SJSA1 (cell line): ENCODE measurements at regions not wholly inside any gene's neighbourhood (a gene's known extent, or its start where the extent isn't known, plus 50 kb on each side); places are given as distances from the start of the nearest gene placed in this dataset.
"Not testable (repeated sequence)": the region's sequence is repeated elsewhere in the genome, so short reads cannot be mapped to it uniquely, and the experiment has no call there.

Experiments
- DNase-seq, 2 experiments: peaks; one replicate each; pipeline ENCODE4 v3.0.0-alpha.2; 2015 to 2020; ENCODE audit warnings: low spot score in 2 of 2, low read depth in 1 of 2
- H3K27ac ChIP-seq: fragments of 250-450 bp; sonication (Bioruptor Pico); 2 replicates; pipeline ENCODE4 v1.5.1; 2020; ENCODE audit warnings: mild to moderate bottlenecking, moderate library complexity
- H3K27me3 ChIP-seq: fragments of 250-450 bp; sonication (Bioruptor Pico); replicated peaks from 2 replicates; pipeline ENCODE4 v1.5.1; 2020; ENCODE audit warnings: mild to moderate bottlenecking, moderate library complexity
- H3K36me3 ChIP-seq: fragments of 250-450 bp; sonication (Bioruptor Pico); 2 replicates; pipeline ENCODE4 v1.5.1; 2020; ENCODE audit warnings: mild to moderate bottlenecking
- H3K4me1 ChIP-seq: fragments of 250-450 bp; sonication (Bioruptor Pico); replicated peaks from 2 replicates; pipeline ENCODE4 v1.6.1; 2021; ENCODE audit warnings: mild to moderate bottlenecking
- H3K4me3 ChIP-seq: fragments of 250-450 bp; sonication (Bioruptor Pico); 2 replicates; pipeline ENCODE4 v1.5.1; 2020; ENCODE audit warnings: mild to moderate bottlenecking
- H3K9me3 ChIP-seq: fragments of 250-450 bp; sonication (Bioruptor Pico); replicated peaks from 2 replicates; pipeline ENCODE4 v1.5.1; 2020; ENCODE audit warnings: mild to moderate bottlenecking

DNA sequence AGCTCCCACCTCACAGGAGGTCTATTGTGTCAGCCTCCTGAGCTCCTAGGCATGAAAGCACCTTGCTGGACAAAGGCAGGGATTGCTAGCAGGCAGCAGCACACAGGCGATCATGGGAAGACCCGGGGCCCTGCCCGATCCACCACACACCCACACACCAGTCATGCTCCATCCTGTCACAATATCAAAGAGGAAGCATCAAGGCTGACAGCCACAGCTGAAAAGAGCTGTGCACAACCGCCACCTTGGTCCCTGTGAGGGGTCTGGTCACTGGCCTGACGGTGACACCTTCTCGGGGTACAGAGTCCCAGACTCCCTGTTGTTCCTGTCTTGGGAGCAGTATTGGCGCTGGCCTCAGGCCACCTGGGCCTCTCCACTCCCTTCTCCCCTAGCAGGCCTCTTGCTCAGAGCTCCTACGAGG, 89.7 kb upstream of the RET start:
- H3K27me3 ChIP-seq = no peaks in the 10 kb centered on the region
- no peaks in the 10 kb centered on the region for H3K9me3 ChIP-seq
- H3K4me1 ChIP-seq = no peaks in the 10 kb centered on the region
- peak in 1 of 2 experiments; percentile 30 for DNase-seq
- H3K36me3 ChIP-seq = no peaks in the 10 kb centered on the region
- H3K27ac ChIP-seq = no peak overlapping the region
- H3K4me3 ChIP-seq = no peak overlapping the region

DNA sequence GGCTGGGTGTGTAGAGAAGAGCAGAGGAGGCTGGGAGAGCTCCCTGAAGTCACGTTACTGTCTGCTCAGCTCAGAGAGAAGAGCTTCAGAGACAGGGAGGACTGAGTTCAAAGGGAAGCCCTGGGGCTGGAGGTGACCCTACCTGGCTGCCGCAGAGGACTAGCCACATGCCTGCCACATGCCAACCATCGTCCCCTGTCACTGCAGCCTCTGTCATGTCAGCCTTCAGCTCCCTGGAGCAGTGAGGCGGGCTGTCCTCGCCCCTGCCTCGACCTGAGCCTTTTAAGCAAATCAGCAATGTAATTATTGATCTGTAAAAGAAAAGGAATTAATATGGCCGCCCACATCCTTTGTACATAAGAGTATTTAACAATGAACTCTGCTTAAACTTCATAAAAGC, 89.3 kb upstream of the RET start:
- no peak overlapping the region for H3K27ac ChIP-seq
- no peaks in the 10 kb centered on the region for H3K4me1 ChIP-seq
- no peaks in the 10 kb centered on the region for H3K36me3 ChIP-seq
- DNase-seq = no peak
- no peaks in the 10 kb centered on the region for H3K27me3 ChIP-seq
- no peaks in the 10 kb centered on the region for H3K9me3 ChIP-seq
- H3K4me3 ChIP-seq = no peak overlapping the region

DNA sequence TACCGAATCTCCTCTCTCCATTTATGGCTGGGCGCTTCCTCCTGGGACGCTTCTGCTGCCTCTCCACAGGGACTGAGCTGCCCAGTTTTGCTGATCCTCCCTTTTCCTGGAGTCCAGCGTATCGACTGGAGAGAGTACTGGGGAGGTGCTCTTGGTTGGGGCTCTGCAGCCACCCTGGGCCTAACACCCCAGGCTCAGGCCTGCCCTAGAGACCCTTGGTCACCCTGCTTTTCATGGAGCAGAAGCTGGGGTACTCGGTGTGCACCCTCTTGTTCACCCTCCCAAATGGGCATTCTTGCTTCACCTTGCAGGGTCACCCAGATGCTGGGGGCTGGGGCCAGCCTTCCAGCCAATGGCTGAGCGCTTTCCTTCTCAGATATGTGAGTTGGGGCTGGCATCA, 88.8 kb upstream of the RET start:
- no peak overlapping the region for H3K27ac ChIP-seq
- H3K9me3 ChIP-seq = no peaks in the 10 kb centered on the region
- H3K36me3 ChIP-seq = no peaks in the 10 kb centered on the region
- H3K27me3 ChIP-seq = no peaks in the 10 kb centered on the region
- DNase-seq = no peak
- H3K4me1 ChIP-seq = no peaks in the 10 kb centered on the region
- no peak overlapping the region for H3K4me3 ChIP-seq

DNA sequence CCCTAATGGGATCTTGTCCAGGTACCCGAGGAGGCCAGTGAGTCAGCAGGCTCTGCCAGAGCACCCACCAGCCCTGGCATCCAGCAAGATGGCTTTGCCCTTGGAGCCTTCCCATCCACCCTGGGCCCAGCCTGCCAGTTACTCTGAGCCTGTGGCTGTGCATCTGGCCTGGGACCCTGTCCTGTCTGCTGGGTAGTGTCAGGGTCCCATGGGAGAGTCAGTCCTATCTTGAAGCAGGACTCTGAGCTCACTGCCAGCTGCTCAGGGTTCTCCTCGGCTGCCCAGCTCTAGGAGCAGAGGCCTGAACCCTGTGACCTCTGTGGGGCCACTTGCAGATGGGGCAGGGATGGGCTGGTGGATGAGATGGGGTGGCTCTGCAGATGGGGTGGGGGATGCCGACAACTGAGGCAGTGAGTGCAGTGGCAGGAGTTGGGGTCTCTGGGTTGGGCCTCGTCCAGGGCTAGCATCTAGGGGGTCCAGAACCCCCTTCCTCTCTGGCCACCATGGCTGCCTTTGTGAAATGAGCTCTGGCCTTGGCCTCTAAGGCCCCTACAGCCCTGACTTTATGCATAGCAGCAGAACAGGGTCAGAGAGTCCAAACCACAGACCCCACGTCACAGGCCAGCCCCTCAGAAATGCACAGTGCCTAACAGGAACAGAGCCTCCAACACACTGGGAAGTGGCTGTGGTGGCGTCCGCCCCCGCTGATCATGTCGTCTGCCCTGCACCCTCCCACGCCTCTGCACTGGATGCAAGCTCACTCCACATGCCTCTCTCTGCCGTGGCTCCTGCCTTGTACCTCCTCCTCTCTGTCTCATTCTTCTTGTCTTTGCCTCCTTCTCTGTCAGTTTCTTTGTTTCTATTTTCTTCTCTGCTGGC, 88.1 kb upstream of the RET start:
- Histone ChIP-seq H3K4me3 (no peak overlapping the region), H3K36me3 (no peaks in the 10 kb centered on the region), H3K9me3 (no peaks in the 10 kb centered on the region), H3K4me1 (no peaks in the 10 kb centered on the region), H3K27me3 (no peaks in the 10 kb centered on the region), H3K27ac (no peak overlapping the region)
- DNase-seq = peak in 1 of 2 experiments; percentile 42

DNA sequence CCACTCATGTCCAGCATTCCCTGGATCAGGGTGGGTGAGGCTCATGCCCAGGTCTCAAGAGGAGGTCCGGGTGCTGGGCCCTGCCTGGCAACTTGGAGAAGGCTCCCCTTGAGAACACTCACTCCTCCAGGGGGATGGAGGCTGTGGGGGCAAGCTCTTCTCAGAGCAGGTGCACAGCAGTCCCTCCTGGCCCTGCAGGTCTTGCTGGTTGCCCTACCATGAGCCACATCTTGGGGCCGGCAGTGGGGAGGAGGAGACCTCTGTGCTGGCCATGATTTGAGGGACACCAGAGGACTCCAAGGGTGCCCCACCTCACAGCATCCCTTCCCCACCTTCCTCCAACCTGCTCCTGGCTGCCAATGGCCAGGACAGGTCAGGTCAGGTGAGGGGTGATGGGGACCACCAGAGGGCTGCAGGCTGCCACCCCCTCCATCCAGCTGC, 87.4 kb upstream of the RET start:
- Histone ChIP-seq H3K27me3 (no peaks in the 10 kb centered on the region), H3K27ac (no peak overlapping the region), H3K36me3 (no peaks in the 10 kb centered on the region), H3K4me1 (no peaks in the 10 kb centered on the region), H3K4me3 (no peak overlapping the region), H3K9me3 (no peaks in the 10 kb centered on the region)
- no peak for DNase-seq

DNA sequence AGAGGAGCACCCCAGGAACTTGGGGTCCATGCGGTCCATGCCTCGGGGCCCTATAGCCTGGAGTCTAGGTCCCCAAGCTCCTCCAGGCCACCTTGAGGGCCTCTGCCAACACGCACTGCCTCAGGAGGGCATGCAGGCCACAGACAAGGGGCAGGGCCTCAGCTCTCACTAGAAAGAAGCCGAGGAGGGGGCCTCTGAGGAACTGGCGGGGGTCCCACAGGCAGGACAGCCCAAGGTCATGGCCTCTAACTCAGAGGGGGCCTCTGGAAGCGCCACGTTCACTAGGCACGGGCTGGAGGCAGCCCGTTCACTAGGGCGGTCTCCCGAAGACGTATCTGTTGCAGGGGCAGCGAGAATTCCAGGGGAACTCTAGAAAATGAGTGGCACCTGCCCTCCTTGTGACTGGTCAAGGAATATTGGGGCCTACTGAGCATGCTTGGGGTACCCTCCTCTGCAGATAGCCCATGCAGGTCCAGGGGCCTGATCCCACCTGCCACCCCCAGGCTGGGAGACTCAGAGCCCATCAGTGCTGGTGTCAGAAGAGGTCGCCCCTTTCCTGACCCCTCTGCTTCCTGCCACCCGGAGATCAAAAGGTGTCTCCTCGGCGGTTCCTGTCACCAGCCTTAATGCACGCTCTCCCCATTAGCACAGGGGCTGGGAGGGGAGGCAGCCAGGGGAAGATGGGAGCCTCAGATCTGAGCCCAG, 86.7 kb upstream of the RET start:
- H3K27me3 ChIP-seq = no peaks in the 10 kb centered on the region
- no peaks in the 10 kb centered on the region for H3K4me1 ChIP-seq
- H3K27ac ChIP-seq = no peak overlapping the region
- no peaks in the 10 kb centered on the region for H3K36me3 ChIP-seq
- H3K9me3 ChIP-seq = no peaks in the 10 kb centered on the region
- H3K4me3 ChIP-seq = no peak overlapping the region
- DNase-seq = peak in 1 of 2 experiments; percentile 33

DNA sequence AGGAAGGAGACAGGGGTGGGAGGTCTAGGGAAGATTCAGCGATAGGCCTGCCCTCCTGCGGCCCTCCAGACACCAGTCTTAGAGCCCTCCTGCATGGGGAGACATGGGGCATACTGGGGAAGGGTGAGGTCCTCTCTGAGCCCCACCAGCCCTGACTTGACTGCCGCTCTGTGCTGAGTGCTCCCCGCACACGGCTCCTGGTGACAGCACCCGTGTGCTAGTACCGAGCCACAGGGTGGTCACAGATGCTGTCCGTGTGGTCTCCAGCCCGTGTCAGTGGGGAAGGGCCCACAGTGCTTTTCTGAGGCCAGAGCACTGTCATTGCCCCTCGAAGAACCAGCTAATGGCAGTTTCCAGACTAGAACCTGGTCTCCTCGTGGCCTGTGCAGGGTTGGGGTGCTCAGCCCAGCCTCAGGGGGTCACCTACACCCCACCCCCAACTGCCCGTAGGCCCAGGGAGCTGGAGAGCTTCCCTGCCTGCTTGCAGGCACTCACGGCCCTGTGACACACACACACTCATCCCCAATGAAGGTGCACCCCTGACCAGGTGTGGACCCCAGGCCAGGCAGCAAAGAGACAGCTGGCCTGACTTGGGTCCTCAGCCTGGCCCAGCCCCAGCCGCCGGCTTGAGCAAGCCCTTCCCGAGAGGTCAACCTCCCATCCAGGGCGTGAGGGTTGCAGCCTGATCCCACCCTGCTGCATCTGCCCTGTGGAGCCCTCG, 86.0 kb upstream of the RET start:
- H3K4me3 ChIP-seq = no peak overlapping the region
- no peaks in the 10 kb centered on the region for H3K27me3 ChIP-seq
- DNase-seq = no peak
- H3K27ac ChIP-seq = no peak overlapping the region
- no peaks in the 10 kb centered on the region for H3K9me3 ChIP-seq
- H3K4me1 ChIP-seq = no peaks in the 10 kb centered on the region
- no peaks in the 10 kb centered on the region for H3K36me3 ChIP-seq

DNA sequence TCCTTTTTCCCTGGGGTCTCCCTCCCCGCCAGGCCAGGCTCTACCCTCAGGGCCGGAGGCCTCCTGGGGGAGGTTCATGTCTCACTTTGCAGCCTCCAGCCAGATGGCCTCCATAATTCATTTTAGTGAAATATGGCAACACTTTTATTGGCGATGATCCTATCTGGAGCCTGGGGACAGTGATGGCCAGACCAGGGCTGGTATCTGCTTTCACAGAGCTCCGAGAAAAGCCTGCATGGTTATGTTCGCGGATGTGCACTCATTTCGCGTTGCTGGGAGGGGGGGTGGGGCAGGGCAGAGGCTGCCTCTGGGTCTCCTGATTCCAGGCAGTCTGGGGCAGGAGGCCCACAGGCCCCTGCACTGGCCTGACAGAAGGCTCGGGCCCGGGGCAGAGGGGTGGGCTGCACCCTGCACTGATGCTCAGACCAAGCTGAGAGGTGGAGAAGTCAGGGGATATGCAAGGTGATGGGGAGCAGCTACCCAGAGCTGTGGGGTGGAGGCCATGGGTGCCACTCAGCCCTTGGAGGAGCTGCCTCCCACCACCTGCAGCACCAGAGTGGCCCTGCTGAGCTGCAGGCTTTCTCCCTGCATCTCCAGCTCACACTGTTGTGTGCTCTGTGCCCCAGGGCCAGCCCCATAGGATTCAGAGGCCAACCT, 85.3 kb upstream of the RET start:
- Histone ChIP-seq H3K27ac (no peak overlapping the region), H3K4me1 (no peaks in the 10 kb centered on the region), H3K9me3 (no peaks in the 10 kb centered on the region), H3K27me3 (no peaks in the 10 kb centered on the region), H3K36me3 (no peaks in the 10 kb centered on the region), H3K4me3 (no peak overlapping the region)
- peak in 1 of 2 experiments; percentile 31 for DNase-seq

DNA sequence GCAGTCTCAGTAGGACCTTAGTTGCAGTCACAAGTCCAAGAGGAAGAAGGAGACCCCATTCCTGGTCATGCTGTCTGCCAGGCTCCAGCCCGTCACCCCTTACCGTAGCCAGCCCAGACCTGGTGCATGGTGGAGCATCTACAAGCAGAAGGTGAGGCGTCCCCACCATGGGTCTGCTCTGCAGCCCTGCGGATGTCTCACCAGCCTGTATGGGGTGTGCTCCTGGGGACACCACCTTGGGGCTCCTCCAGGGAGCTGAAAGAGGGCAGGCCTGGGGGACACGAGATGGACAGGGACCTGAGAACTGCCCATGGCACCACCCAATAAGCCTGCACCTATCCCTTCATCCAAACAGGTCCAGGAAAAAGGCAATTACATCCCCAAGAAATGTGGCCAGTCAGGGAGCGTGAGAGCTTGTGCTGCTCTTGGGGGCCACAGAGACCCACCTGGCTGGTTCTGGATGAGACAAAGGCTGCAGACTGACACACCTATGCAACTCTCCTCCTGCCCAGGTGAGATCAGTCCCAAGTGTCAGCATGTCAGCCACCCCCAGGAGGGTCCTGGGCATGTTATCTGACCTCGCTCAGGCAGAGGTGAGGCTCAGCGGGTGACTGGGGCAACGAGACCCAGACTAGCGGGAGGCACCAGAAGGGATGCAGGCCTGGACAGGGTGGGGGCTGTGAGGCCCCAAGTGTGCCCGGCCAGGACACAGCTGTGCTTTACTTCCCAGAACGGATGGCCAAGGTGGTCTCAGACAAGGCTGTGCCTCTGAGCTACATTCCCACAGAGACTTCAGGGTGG, 84.5 kb upstream of the RET start:
- H3K27ac ChIP-seq = no peak overlapping the region
- no peaks in the 10 kb centered on the region for H3K4me1 ChIP-seq
- DNase-seq = peak in 1 of 2 experiments; percentile 28
- H3K36me3 ChIP-seq = no peaks in the 10 kb centered on the region
- H3K27me3 ChIP-seq = no peaks in the 10 kb centered on the region
- H3K9me3 ChIP-seq = no peaks in the 10 kb centered on the region
- no peak overlapping the region for H3K4me3 ChIP-seq

DNA sequence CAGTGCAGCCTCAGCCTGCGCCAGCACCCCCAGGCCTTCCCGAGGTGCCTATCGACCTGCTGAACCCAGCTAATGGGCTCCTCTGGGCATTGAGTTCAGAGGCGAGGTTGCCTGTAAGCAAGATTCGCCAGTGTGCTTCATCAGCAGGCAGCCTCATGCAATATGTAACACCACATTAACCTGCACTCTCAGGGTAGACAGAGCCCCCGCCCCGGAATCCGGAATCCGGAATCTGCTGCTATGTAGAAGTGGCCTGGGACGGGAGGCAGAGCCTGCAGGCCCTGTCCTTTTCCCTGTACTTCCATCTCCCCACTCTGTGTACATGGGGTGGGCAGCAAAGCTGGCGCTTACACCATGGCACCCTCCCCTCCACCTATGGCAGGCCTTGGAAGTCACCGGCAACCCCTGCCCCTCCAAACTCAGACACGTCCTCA, 83.9 kb upstream of the RET start:
- Histone ChIP-seq H3K4me1 (no peaks in the 10 kb centered on the region), H3K9me3 (no peaks in the 10 kb centered on the region), H3K27ac (no peak overlapping the region), H3K36me3 (no peaks in the 10 kb centered on the region), H3K4me3 (no peak overlapping the region), H3K27me3 (no peaks in the 10 kb centered on the region)
- DNase-seq = peak in 1 of 2 experiments; percentile 32

DNA sequence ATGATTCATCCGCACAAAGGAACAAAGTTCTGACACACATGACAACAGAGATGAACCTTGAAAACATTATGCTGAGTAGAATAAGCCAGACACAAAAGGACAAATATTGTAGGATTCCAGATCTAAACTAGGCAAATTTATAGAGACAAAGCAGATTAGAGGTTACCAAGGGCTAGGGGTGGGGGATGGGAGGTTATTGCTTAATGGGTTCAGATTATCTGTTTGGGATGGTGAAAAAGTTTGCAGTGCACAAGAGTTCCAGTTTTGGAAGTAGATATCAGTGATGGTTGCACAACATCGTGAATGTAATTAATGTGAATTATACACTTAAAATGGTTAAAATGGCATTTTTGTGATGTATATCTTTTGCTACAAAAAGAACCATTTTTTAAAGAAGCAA, 82.0 kb upstream of the RET start:
- not testable (repeated sequence) for H3K4me1 ChIP-seq, H3K9me3 ChIP-seq, H3K36me3 ChIP-seq, DNase-seq, H3K4me3 ChIP-seq, H3K27ac ChIP-seq, H3K27me3 ChIP-seq

DNA sequence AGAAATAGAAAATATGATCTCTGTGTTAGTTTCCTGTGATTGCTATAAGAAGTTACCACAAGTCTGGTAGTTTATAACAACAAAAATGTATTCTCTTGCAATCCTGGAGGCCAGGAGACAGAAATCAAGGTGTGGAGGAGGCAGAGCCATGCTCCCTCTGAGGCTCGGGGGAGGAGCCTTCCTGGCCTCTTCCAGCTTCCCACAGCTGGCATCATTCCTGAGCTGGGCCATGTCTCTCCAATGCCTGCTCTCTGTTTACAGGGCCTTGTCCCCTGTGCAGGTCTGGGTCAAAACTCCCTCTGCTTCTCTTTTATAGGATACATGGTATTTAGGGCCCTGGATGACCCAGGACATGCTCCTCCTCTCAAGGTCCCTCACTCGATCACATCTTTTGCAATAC, 81.3 kb upstream of the RET start:
- H3K9me3 ChIP-seq = no peaks in the 10 kb centered on the region
- H3K4me1 ChIP-seq = no peaks in the 10 kb centered on the region
- no peaks in the 10 kb centered on the region for H3K36me3 ChIP-seq
- H3K4me3 ChIP-seq = no peak overlapping the region
- no peak overlapping the region for H3K27ac ChIP-seq
- H3K27me3 ChIP-seq = no peaks in the 10 kb centered on the region
- peak in 1 of 2 experiments; percentile 27 for DNase-seq

DNA sequence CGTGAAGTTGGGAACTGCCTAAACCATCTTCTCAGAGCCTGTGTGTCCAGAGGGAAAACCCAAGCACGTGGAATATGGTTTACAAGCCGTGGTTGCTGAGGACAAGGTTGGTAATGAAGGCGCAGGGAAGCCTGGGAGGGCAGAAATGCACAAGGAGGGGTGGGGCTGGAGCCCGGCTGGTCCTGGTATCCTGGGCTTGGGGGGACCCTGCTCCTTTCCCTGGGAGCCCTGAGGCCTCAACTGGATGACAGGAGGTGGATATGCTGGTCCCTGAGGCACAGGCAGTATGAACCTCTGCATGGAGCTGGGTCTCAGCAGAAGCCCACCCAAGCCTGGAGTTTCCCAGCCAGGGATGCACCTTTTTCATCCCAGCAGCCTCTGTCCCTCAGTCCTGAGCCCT, 80.3 kb upstream of the RET start:
- Histone ChIP-seq H3K4me1 (no peaks in the 10 kb centered on the region), H3K27me3 (no peaks in the 10 kb centered on the region), H3K27ac (no peak overlapping the region), H3K36me3 (no peaks in the 10 kb centered on the region), H3K4me3 (no peak overlapping the region), H3K9me3 (no peaks in the 10 kb centered on the region)
- DNase-seq = peak in 1 of 2 experiments; percentile 33
